ENCODE measurements at regions not wholly inside any gene's neighbourhood (a gene's known extent, or its start where the extent isn't known, plus 50 kb on each side); places are given as distances from the start of the nearest gene placed in this dataset.

- TF ChIP-seq CTCF (IDR thresholded peaks at IDR 0.05) (no peak), POLR2A (IDR thresholded peaks at IDR 0.05) (no peak)
Measured at GRCh38 chr4:3712936-3713335, 53.2 kb upstream of the ADRA2C start.

Measured in body of pancreas (tissue), 4 donors.